Effector memory CD8-positive, alpha-beta T cell (primary cell): ENCODE measurements at regions not wholly inside any gene's neighbourhood (a gene's known extent, or its start where the extent isn't known, plus 50 kb on each side); places are given as distances from the start of the nearest gene placed in this dataset.
"Not testable (repeated sequence)": the region's sequence is repeated elsewhere in the genome, so short reads cannot be mapped to it uniquely, and the experiment has no call there.

Experiments used
- ATAC-seq: fragments of 150-1000 bp; cut with Tn5 transposase; replicated peaks from 2 replicates; pipeline ENCODE4 v1.10.0; 2021; ENCODE audit warnings: mild to moderate bottlenecking, moderate library complexity
- DNase-seq, 3 experiments: peaks; one replicate each; pipeline ENCODE4 v3.0.0; 2021
- H3K27ac Mint-ChIP-seq, 2 donors: one replicate each; pipeline ENCODE4 v1.8.0; 2022; ENCODE audit warnings: mild to moderate bottlenecking in 2 of 2, mixed read lengths in 2 of 2, moderate library complexity in 2 of 2
- H3K27me3 Mint-ChIP-seq, 2 donors: one replicate each; pipeline ENCODE4 v1.8.0; 2022; ENCODE audit warnings: mixed read lengths in 2 of 2
- H3K36me3 Mint-ChIP-seq: one replicate; pipeline ENCODE4 v1.8.0; 2022; ENCODE audit warnings: mild to moderate bottlenecking, moderate library complexity, mixed read lengths; ENCODE audit not compliant: insufficient read depth
- H3K4me1 Mint-ChIP-seq, 2 donors: one replicate each; pipeline ENCODE4 v1.8.0; 2022; ENCODE audit warnings: low read depth in 2 of 2, mixed read lengths in 2 of 2
- H3K4me3 Mint-ChIP-seq, 2 donors: one replicate each; pipeline ENCODE4 v1.8.0; 2022; ENCODE audit warnings: mild to moderate bottlenecking in 2 of 2, mixed read lengths in 2 of 2, moderate library complexity in 2 of 2
- H3K9me3 Mint-ChIP-seq, 2 donors: one replicate each; pipeline ENCODE4 v1.8.0; 2022; ENCODE audit warnings: mixed read lengths in 2 of 2

GRCh38 chr20:48339190-48339985, 488.4 kb downstream of the PREX1 start:
- H3K4me1 Mint-ChIP-seq = peaks cover 0 to 2% of the 10 kb centered on the region in 2 donors
- no peaks in the 10 kb centered on the region for H3K36me3 Mint-ChIP-seq
- DNase-seq (no peak), ATAC-seq (no peak)
- no peak overlapping the region for H3K4me3 Mint-ChIP-seq
- no peaks in the 10 kb centered on the region for H3K9me3 Mint-ChIP-seq
- H3K27ac Mint-ChIP-seq = no peak overlapping the region
- H3K27me3 Mint-ChIP-seq = peaks cover 73 to 77% of the 10 kb centered on the region in 2 donors

DNA sequence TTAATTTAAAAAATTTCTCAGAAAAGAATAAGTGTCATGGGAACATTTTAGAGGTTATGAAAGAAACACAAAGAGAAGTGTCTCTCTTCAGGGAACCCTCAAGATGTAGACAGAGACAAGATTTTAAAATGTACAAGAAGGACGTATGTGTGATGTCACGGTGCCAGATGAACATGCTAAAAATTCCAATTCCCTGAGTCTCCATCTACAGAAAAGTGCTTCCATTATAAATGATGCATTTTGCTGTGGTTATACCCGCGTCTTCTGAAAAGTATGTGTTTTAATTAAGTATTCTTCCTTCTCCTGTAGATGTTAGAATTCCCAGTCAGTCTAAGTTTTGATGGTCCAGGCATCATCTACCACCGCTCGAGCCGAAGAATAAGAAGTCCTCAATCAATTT, 489.1 kb downstream of the PREX1 start:
- Mint-ChIP-seq H3K4me3 (no peak overlapping the region), H3K9me3 (no peaks in the 10 kb centered on the region), H3K4me1 (peaks cover 0 to 2% of the 10 kb centered on the region in 2 donors), H3K27me3 (peaks cover 75 to 77% of the 10 kb centered on the region in 2 donors), H3K27ac (no peak overlapping the region), H3K36me3 (no peaks in the 10 kb centered on the region)
- ATAC-seq = no peak
- DNase-seq = no peak

DNA sequence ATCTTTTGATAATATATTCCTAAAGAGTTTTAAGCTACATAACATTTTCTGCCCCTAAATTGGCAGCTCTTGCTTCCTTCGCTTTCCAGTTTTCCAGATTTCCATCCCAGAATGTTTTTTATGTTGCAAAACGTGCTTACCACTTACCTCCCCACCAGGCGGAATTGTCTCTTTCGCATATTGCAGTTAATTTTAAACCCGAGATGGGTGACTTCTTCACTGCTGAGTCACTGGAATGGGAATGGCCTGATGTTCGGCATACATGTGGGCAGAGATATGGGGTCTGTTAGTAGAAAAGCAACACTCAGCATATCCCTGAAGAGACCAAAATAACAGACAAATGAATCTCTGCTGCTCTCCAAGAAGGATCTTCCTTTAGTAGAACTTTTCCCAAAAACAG, 491.2 kb downstream of the PREX1 start:
- ATAC-seq (no peak), DNase-seq (no peak)
- H3K4me3 Mint-ChIP-seq = no peak overlapping the region
- peaks cover 68 to 72% of the 10 kb centered on the region in 2 donors for H3K27me3 Mint-ChIP-seq
- H3K36me3 Mint-ChIP-seq = no peaks in the 10 kb centered on the region
- no peak overlapping the region for H3K27ac Mint-ChIP-seq
- no peaks in the 10 kb centered on the region for H3K9me3 Mint-ChIP-seq
- peaks cover 0 to 2% of the 10 kb centered on the region in 2 donors for H3K4me1 Mint-ChIP-seq

DNA sequence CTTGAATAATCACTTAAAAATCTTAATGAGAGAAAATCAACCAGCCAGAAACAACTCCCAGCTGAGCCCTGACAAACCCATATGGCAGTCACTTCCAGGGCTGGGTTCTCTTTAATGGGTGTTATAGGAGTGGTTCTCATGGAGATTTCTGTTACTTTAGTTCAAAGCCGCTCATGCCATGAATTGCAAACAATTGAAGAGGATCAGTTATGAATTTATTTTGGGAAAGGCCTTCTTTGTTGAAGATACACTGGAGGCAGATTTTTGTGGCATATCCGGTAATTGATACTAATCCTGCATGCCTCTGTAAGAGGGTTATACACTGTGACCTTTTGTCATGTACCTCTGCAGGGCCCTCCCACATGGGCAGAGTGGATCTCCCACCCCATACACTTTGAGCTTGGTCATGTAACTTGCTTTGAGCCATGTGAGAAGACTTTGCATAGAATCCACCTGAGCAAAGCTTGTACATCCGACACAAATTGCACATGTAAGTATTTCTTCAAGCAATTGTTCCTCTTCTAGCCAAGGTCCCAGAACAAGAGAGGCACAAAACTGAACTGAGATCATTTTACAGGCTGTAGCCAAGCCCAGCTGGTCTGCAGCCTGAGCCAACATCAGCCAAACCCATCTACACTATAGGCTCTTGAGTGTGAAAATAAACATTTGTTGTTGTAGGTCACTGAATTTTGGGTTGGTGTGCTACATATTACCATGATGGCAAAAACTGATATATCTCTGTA, 492.3 kb downstream of the PREX1 start:
- Mint-ChIP-seq H3K36me3 (no peaks in the 10 kb centered on the region), H3K4me3 (no peak overlapping the region), H3K4me1 (peaks cover 0 to 2% of the 10 kb centered on the region in 2 donors), H3K27me3 (peaks cover 59 to 65% of the 10 kb centered on the region in 2 donors), H3K9me3 (no peaks in the 10 kb centered on the region), H3K27ac (no peak overlapping the region)
- no peak for DNase-seq
- no peak for ATAC-seq

DNA sequence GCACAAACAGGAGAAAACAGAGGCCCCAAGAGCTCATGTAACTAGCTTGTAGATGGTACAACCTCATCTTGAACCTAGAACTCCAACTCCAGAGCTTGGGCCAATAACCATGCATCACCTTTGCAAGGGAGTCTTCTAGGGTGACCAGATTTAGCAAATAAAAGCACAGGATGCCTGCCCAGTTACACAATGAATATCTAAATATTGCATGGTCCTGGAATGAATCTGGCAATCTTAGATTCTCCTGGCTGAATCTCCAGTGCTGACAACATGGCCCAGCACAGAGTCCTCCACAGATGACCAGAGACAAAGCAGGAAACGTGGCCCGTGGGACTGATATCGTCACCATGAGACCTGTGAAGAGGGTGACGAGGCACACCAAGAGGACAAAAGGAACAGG, 494.1 kb downstream of the PREX1 start:
- Mint-ChIP-seq H3K27ac (no peak overlapping the region), H3K9me3 (no peaks in the 10 kb centered on the region), H3K36me3 (no peaks in the 10 kb centered on the region), H3K4me3 (no peak overlapping the region), H3K4me1 (no peaks in the 10 kb centered on the region), H3K27me3 (peaks cover 50 to 70% of the 10 kb centered on the region in 2 donors)
- DNase-seq (no peak), ATAC-seq (no peak)

GRCh38 chr20:48332555-48332954, 495.2 kb downstream of the PREX1 start:
- H3K4me3 Mint-ChIP-seq = no peak overlapping the region
- H3K9me3 Mint-ChIP-seq = no peaks in the 10 kb centered on the region
- DNase-seq (no peak), ATAC-seq (no peak)
- peaks cover 57 to 82% of the 10 kb centered on the region in 2 donors for H3K27me3 Mint-ChIP-seq
- no peaks in the 10 kb centered on the region for H3K4me1 Mint-ChIP-seq
- H3K36me3 Mint-ChIP-seq = no peaks in the 10 kb centered on the region
- no peak overlapping the region for H3K27ac Mint-ChIP-seq

DNA sequence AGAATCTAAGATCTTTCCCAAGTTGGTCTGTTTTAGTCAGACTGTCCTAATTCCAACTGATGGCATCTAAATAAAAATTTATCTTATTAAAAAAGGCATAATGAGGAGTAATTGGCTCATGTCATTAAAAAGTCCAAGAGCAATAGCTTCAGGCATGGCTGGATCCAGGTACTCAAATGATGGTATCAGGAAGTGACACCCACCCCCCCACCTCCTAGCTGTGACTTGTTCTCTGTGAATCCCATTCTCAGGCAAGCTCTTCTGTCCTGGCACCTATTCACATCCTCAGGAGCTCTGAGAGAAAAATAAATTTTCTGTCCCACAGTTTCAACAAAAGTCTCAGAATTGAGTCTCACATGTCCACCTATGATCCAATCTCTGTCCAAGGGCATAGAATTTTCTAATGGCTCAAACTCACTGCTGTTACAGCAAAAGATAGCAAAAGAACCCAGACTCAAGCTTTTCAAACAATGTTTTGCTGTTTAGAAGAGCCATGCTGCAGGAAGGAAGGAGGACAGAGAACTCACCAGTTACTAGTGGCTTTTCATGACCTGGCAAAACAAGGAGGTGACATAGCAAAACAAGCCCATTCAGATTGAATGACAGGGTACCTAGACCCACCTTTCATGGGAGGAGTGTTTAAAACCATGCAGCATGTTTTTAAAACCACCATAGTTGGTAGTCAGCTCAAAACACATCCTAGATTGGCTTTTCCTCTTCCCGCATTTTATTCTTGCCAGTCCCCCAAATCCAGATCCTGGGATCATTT, 496.1 kb downstream of the PREX1 start:
- DNase-seq (no peak), ATAC-seq (no peak)
- no peak overlapping the region for H3K27ac Mint-ChIP-seq
- no peaks in the 10 kb centered on the region for H3K4me1 Mint-ChIP-seq
- H3K27me3 Mint-ChIP-seq = peaks cover 54 to 83% of the 10 kb centered on the region in 2 donors
- no peaks in the 10 kb centered on the region for H3K36me3 Mint-ChIP-seq
- H3K9me3 Mint-ChIP-seq = no peaks in the 10 kb centered on the region
- no peak overlapping the region for H3K4me3 Mint-ChIP-seq

- ATAC-seq = no peak
- H3K36me3 Mint-ChIP-seq = no peaks in the 10 kb centered on the region
- no peak for DNase-seq
- no peaks in the 10 kb centered on the region for H3K9me3 Mint-ChIP-seq
- H3K4me1 Mint-ChIP-seq = peaks cover 0 to 3% of the 10 kb centered on the region in 2 donors
- peaks cover 56 to 85% of the 10 kb centered on the region in 2 donors for H3K27me3 Mint-ChIP-seq
- H3K27ac Mint-ChIP-seq = no peak overlapping the region
- no peak overlapping the region for H3K4me3 Mint-ChIP-seq
Measured at GRCh38 chr20:48329676-48330664, 497.8 kb downstream of the PREX1 start.

DNA sequence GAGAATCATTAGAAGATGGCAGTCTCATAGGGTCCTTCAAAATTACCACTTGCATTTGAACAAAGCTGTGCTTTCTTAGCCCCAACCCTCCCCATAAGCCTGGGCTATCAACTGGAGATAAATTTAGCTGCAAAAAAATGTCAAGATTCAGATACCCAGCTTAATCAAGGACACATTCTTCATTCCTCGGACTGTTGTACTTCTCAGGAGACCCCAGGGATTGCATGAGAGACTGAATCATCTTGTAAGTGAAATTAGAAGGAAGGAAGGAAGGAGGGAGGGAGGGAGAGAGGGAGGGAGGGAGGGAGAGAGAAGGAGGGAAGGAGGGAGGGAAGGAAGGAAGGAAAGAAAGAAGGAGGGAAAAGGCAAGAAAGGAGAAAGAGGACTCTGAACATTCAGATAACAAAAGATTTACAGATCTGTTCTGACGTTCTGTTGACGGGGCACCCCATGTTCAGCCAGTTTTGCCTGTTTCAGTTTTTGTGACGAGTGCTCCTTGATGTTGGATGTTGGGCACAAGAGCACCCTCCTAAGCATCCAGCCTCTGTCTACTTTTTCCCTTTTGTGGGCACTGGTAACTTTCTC, 498.7 kb downstream of the PREX1 start:
- Mint-ChIP-seq H3K4me3 (no peak overlapping the region), H3K4me1 (peaks cover 0 to 3% of the 10 kb centered on the region in 2 donors), H3K9me3 (no peaks in the 10 kb centered on the region), H3K27ac (no peak overlapping the region), H3K36me3 (no peaks in the 10 kb centered on the region), H3K27me3 (peaks cover 57 to 88% of the 10 kb centered on the region in 2 donors)
- DNase-seq (no peak), ATAC-seq (no peak)

- not testable (repeated sequence) for H3K9me3 Mint-ChIP-seq, H3K27ac Mint-ChIP-seq, H3K36me3 Mint-ChIP-seq, H3K4me1 Mint-ChIP-seq, H3K4me3 Mint-ChIP-seq, DNase-seq, ATAC-seq
- peaks cover 53 to 82% of the 10 kb centered on the region in 2 donors for H3K27me3 Mint-ChIP-seq
Measured at GRCh38 chr20:48327848-48328247, 500.0 kb downstream of the PREX1 start.

DNA sequence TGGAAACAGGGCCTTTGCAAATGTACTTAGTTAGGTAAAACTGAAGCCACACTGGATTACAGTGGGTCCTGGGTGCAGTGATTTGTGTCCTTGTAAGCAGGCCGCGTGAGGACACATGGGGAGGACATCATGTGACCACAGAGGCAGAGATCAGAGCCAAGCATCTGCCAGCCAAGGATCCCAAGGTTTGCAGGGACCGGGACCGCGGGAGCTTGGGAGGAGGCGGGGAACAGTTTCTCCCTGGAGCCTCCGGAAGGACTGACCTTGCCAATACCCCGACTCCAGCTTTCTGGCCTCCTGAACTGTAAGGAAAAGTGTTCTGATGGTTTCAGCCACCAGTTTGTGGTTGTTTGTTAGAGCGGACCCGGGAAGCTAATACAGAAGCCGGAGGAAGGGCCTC, 500.9 kb downstream of the PREX1 start:
- Mint-ChIP-seq H3K27me3 (peaks cover 61 to 74% of the 10 kb centered on the region in 2 donors), H3K9me3 (no peaks in the 10 kb centered on the region), H3K4me3 (no peak overlapping the region), H3K27ac (no peak overlapping the region), H3K36me3 (no peaks in the 10 kb centered on the region), H3K4me1 (peaks cover 0 to 3% of the 10 kb centered on the region in 2 donors)
- no peak for DNase-seq
- no peak for ATAC-seq

- ATAC-seq (no peak), DNase-seq (no peak)
- H3K27ac Mint-ChIP-seq = no peak overlapping the region
- peaks cover 0 to 3% of the 10 kb centered on the region in 2 donors for H3K4me1 Mint-ChIP-seq
- no peak overlapping the region for H3K4me3 Mint-ChIP-seq
- H3K27me3 Mint-ChIP-seq = peaks cover 59 to 71% of the 10 kb centered on the region in 2 donors
- H3K9me3 Mint-ChIP-seq = no peaks in the 10 kb centered on the region
- H3K36me3 Mint-ChIP-seq = no peaks in the 10 kb centered on the region
Measured at GRCh38 chr20:48326434-48326691, 501.4 kb downstream of the PREX1 start.
